ENCODE measurements at regions not wholly inside any gene's neighbourhood (a gene's known extent, or its start where the extent isn't known, plus 50 kb on each side); places are given as distances from the start of the nearest gene placed in this dataset.

DNA sequence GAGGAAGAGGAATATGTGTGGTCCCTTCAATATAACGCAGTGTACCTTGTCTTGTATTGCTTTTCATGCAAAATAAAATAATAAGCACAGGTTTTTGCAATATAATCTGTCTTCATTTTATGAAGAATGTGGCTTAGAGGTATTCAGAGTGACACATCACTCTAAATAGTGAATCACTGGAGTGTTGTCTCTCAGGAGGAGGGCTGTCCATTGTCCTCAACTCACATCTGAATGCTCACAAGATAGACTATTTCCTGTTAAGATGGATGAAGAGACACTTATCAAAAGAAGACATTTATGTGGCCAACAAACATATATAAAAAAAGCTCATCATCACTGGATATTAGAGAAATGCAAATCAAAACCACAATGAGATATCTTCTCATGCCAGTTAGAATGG is 1147.5 kb upstream of the C9orf72 start:
- TF ChIP-seq CBX3 (IDR thresholded peaks at IDR 0.05; ENCODE audit: borderline replicate concordance, low read depth) (no peak), SIX5 (IDR thresholded peaks at IDR 0.05; ENCODE audit: low read depth, low read length, severe bottlenecking) (no peak), RBBP5 (conservative IDR thresholded peaks at IDR 0.05) (no peak), TARDBP (IDR thresholded peaks at IDR 0.05; ENCODE audit: borderline replicate concordance) (no peak), ZNF622 (IDR thresholded peaks at IDR 0.05) (no peak), IKZF1 (conservative IDR thresholded peaks at IDR 0.05) (no peak), NR2F1 (conservative IDR thresholded peaks at IDR 0.05) (no peak), TAF1 (IDR thresholded peaks at IDR 0.05; ENCODE audit: borderline replicate concordance, low read depth, low read length) (no peak), SUZ12 (IDR thresholded peaks at IDR 0.05; ENCODE audit: unreplicated experiment) (no peak), BMI1 (IDR thresholded peaks at IDR 0.05; ENCODE audit: borderline replicate concordance) (no peak)
- TF ChIP-seq, protein P1, sequence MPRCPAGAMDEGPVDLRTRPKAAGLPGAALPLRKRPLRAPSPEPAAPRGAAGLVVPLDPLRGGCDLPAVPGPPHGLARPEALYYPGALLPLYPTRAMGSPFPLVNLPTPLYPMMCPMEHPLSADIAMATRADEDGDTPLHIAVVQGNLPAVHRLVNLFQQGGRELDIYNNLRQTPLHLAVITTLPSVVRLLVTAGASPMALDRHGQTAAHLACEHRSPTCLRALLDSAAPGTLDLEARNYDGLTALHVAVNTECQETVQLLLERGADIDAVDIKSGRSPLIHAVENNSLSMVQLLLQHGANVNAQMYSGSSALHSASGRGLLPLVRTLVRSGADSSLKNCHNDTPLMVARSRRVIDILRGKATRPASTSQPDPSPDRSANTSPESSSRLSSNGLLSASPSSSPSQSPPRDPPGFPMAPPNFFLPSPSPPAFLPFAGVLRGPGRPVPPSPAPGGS (IDR thresholded peaks at IDR 0.05; ENCODE audit: borderline replicate concordance, insufficient read depth, low read depth, low read length, poor library complexity, severe bottlenecking), result no peak
- TF ChIP-seq, protein P2, sequence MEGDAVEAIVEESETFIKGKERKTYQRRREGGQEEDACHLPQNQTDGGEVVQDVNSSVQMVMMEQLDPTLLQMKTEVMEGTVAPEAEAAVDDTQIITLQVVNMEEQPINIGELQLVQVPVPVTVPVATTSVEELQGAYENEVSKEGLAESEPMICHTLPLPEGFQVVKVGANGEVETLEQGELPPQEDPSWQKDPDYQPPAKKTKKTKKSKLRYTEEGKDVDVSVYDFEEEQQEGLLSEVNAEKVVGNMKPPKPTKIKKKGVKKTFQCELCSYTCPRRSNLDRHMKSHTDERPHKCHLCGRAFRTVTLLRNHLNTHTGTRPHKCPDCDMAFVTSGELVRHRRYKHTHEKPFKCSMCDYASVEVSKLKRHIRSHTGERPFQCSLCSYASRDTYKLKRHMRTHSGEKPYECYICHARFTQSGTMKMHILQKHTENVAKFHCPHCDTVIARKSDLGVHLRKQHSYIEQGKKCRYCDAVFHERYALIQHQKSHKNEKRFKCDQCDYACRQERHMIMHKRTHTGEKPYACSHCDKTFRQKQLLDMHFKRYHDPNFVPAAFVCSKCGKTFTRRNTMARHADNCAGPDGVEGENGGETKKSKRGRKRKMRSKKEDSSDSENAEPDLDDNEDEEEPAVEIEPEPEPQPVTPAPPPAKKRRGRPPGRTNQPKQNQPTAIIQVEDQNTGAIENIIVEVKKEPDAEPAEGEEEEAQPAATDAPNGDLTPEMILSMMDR (IDR thresholded peaks at IDR 0.05 in 2 of 3, conservative IDR thresholded peaks at IDR 0.05 in 1 of 3; ENCODE audit: control insufficient read depth in 2 of 3, extremely low read depth in 1 of 3, insufficient read depth in 1 of 3, low read depth in 3 of 3, low read length in 3 of 3), result no peak
- TF ChIP-seq, protein P3, sequence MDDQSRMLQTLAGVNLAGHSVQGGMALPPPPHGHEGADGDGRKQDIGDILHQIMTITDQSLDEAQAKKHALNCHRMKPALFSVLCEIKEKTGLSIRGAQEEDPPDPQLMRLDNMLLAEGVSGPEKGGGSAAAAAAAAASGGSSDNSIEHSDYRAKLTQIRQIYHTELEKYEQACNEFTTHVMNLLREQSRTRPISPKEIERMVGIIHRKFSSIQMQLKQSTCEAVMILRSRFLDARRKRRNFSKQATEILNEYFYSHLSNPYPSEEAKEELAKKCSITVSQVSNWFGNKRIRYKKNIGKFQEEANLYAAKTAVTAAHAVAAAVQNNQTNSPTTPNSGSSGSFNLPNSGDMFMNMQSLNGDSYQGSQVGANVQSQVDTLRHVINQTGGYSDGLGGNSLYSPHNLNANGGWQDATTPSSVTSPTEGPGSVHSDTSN (IDR thresholded peaks at IDR 0.05; ENCODE audit: insufficient replicate concordance, low read depth, low read length), result no peak
- Histone ChIP-seq H3K36me3 (ENCODE audit: control insufficient read depth in 2 of 2, insufficient read depth in 2 of 2, low read length in 1 of 2) (no peaks in the 10 kb centered on the region), H4K20me1 (ENCODE audit: control insufficient read depth, insufficient read depth) (no peaks in the 10 kb centered on the region), H3K9ac (ENCODE audit: control insufficient read depth, insufficient read depth, low read length) (no peak overlapping the region), H3K4me2 (ENCODE audit: control insufficient read depth, insufficient read depth) (no peak overlapping the region), H2AFZ (ENCODE audit: control insufficient read depth, low read depth, low read length) (no peak overlapping the region), H3K27me3 (replicated peaks in 1 of 2; ENCODE audit: control insufficient read depth in 2 of 2, insufficient read depth in 2 of 2, low read length in 1 of 2) (no peaks in the 10 kb centered on the region), H3K79me2 (ENCODE audit: control insufficient read depth, insufficient read depth, low read length) (no peaks in the 10 kb centered on the region), H3K27ac (ENCODE audit: control insufficient read depth, insufficient read depth) (no peak overlapping the region), H3K9me3 (replicated peaks; ENCODE audit: control insufficient read depth, insufficient read depth, low read length) (no peaks in the 10 kb centered on the region), H3K4me3 (no peak overlapping the region), H3K4me1 (ENCODE audit: control insufficient read depth, insufficient read depth, low read length) (no peaks in the 10 kb centered on the region)
- no TSS peak for BruUV-seq (replicated peaks)
- in situ Hi-C loops (cut with MboI) (no loop called here), intact Hi-C loops (cut with micrococcal nuclease; ENCODE audit: unreplicated experiment) (no loop called here)
- CTCF ChIA-PET, result no interaction called here
- SMC1A ChIA-PET (ENCODE audit: uncharacterized antibody, unreplicated experiment), result no interaction called here
- DNase-seq (ENCODE audit: low read depth, low spot score), result no peak
- RAD21 ChIA-PET (ENCODE audit: unreplicated experiment), result no interaction called here
- no peak for FAIRE-seq
- ATAC-seq, result no peak
- POLR2A ChIA-PET, result no interaction called here
- 0% methylated on average over 1 of the region's 1 CpG for WGBS (ENCODE audit: insufficient coverage, insufficient replicate concordance, low lambda C conversion rate, missing lambda C conversion rate)
